HepG2 (cell line): ENCODE measurements at regions not wholly inside any gene's neighbourhood (a gene's known extent, or its start where the extent isn't known, plus 50 kb on each side); places are given as distances from the start of the nearest gene placed in this dataset.

Experiments
- ATAC-seq: fragments of 200-7000 bp; cut with Tn5 transposase; 3 replicates; pipeline ENCODE4 v1.9.1; 2020; ENCODE audit warnings: mild to moderate bottlenecking, moderate library complexity
- BruUV-seq: library from RNA; stranded (reverse); fragments of 400-500 nt; replicated peaks from 2 replicates; lab custom pipeline; 2021; lab: Mats Ljungman, UMichigan
- CTCF ChIA-PET: fragments of 300-600 bp; formaldehyde crosslinking; extraction: SDS; loops from one replicate; lab custom pipeline; 2021; ENCODE audit warnings: low total read pairs, inconsistent platforms, low intra/inter-chr PET ratio; lab: Yijun Ruan, JAX
- POLR2A ChIA-PET: fragments of 350-600 bp; sonication (Branson Sonifier 250); formaldehyde crosslinking; loops from one replicate; lab custom pipeline; 2020; ENCODE audit warnings: antibody characterized with exemption, inconsistent platforms; lab: Yijun Ruan, JAX
- DNase-seq: peaks from one replicate; pipeline ENCODE4 v3.0.0-alpha.2; 2015; ENCODE audit warnings: low spot score
- FAIRE-seq: peaks from 3 replicates; lab custom pipeline; 2011; peaks lifted over from hg19 to GRCh38; lab: Jason Lieb, UNC
- H2AFZ ChIP-seq: one replicate; pipeline ENCODE4 v1.6.1; 2011; ENCODE audit warnings: low read length, inconsistent platforms
- H3K27ac ChIP-seq: fragments of 300-600 bp; 3 replicates; pipeline ENCODE4 v1.8.0; 2011; ENCODE audit warnings: mixed run types, mild to moderate bottlenecking, mixed read lengths, low read length, inconsistent platforms; ENCODE audit not compliant: insufficient read depth; ENCODE audit errors: extremely low read length
- H3K27me3 ChIP-seq, 2 experiments: fragments of 200-600 bp in 1 of 2; 2 replicates in 1 of 2; 3 replicates in 1 of 2; pipeline versions ENCODE4 v1.6.0 to v1.8.0; 2011; ENCODE audit warnings: low read length in 2 of 2, mild to moderate bottlenecking in 2 of 2, moderate library complexity in 2 of 2, inconsistent platforms in 1 of 2; ENCODE audit not compliant: insufficient read depth in 2 of 2, control insufficient read depth in 1 of 2
- H3K36me3 ChIP-seq, 2 experiments: fragments of 200-600 bp in 1 of 2; replicated peaks in 1 of 2; 2 replicates in 1 of 2; 3 replicates in 1 of 2; pipeline versions ENCODE4 v1.5.1 to v1.8.0; 2011; ENCODE audit warnings: low read length in 2 of 2, inconsistent platforms in 1 of 2; ENCODE audit not compliant: insufficient read depth in 2 of 2, control insufficient read depth in 1 of 2
- H3K4me1 ChIP-seq: 2 replicates; pipeline ENCODE4 v1.5.1; 2012; ENCODE audit warnings: low read length, inconsistent platforms; ENCODE audit not compliant: insufficient read depth
- H3K4me2 ChIP-seq: 2 replicates; pipeline ENCODE4 v1.6.0; 2011; ENCODE audit warnings: low read depth, low read length, inconsistent platforms
- H3K4me3 ChIP-seq, 3 experiments: fragments of 200-600 bp in 1 of 3; sonication (generic), shearing (Covaris generic) in 1 of 3; replicated peaks in 1 of 3; 2 replicates each; pipeline ENCODE4 v1.5.1; 2011 to 2016; ENCODE audit warnings: low read length in 3 of 3, inconsistent platforms in 2 of 3, low read depth in 2 of 3, mild to moderate bottlenecking in 2 of 3, control low read depth in 1 of 3, mixed read lengths in 1 of 3; ENCODE audit not compliant: insufficient read depth in 1 of 3
- H3K79me2 ChIP-seq: one replicate; pipeline ENCODE4 v1.6.1; 2011; ENCODE audit warnings: low read length, inconsistent platforms; ENCODE audit not compliant: insufficient read depth
- H3K9ac ChIP-seq: 2 replicates; pipeline ENCODE4 v1.6.0; 2011; ENCODE audit warnings: mild to moderate bottlenecking, low read depth, low read length, inconsistent platforms; ENCODE audit not compliant: insufficient read depth
- H3K9me3 ChIP-seq: 2 replicates; pipeline ENCODE4 v1.5.1; 2012; ENCODE audit warnings: mild to moderate bottlenecking, low read length
- H4K20me1 ChIP-seq: 2 replicates; pipeline ENCODE4 v1.6.0; 2011; ENCODE audit warnings: inconsistent platforms, mild to moderate bottlenecking, low read length, moderate library complexity; ENCODE audit not compliant: insufficient read depth
- ATM ChIP-seq: fragments of 450-650 bp; IDR thresholded peaks from 2 replicates; pipeline ENCODE4 v1.7.1; 2017; ENCODE audit warnings: mild to moderate bottlenecking, borderline replicate concordance
- CBFB ChIP-seq: sonication (generic); formaldehyde crosslinking; IDR thresholded peaks from 2 replicates; pipeline ENCODE4 v1.4.0; 2020; ENCODE audit warnings: missing genetic modification reagents
- CBX2 ChIP-seq, 2 experiments: fragments of 200-600 bp in 1 of 2; sonication (generic); formaldehyde crosslinking in 1 of 2; IDR thresholded peaks; 2 replicates each; pipeline versions ENCODE4 v1.7.0 to v1.8.1; 2018 to 2022; ENCODE audit warnings: low read depth in 2 of 2, low read length in 1 of 2, mild to moderate bottlenecking in 1 of 2, missing genetic modification reagents in 1 of 2
- HNF4A ChIP-seq: sonication (generic); formaldehyde crosslinking; IDR thresholded peaks from 2 replicates; pipeline ENCODE4 v1.4.0; 2020; ENCODE audit warnings: missing genetic modification reagents
- HOXA3 ChIP-seq: sonication (generic); formaldehyde crosslinking; IDR thresholded peaks from 2 replicates; pipeline ENCODE4 v1.5.0; 2020; ENCODE audit warnings: missing genetic modification reagents
- LCORL ChIP-seq, 2 experiments: fragments of 450-650 bp in 1 of 2; sonication (generic) in 1 of 2; formaldehyde crosslinking in 1 of 2; IDR thresholded peaks; 2 replicates each; pipeline versions ENCODE4 v1.5.0 to v1.6.1; 2017 to 2020; ENCODE audit warnings: antibody characterized with exemption in 1 of 2, missing genetic modification reagents in 1 of 2
- THAP11 ChIP-seq: IDR thresholded peaks from 2 replicates; pipeline ENCODE4 v1.6.1; 2016; ENCODE audit warnings: missing biosample characterization, missing genetic modification reagents
- ZFP62 ChIP-seq: sonication (generic); formaldehyde crosslinking; IDR thresholded peaks from 2 replicates; pipeline ENCODE4 v1.4.0; 2020; ENCODE audit warnings: missing genetic modification reagents
- ZFX ChIP-seq: sonication (generic); formaldehyde crosslinking; IDR thresholded peaks from 2 replicates; pipeline ENCODE4 v1.4.0; 2020; ENCODE audit warnings: mild to moderate bottlenecking, low read depth, missing genetic modification reagents, moderate library complexity
- ZKSCAN1 ChIP-seq: fragments of 150-350 bp; IDR thresholded peaks from 2 replicates; pipeline ENCODE4 v1.6.1; 2014; ENCODE audit warnings: low read length
- ZNF160 ChIP-seq: sonication (generic); formaldehyde crosslinking; IDR thresholded peaks from 2 replicates; pipeline ENCODE4 v1.8.0; 2022; ENCODE audit warnings: mild to moderate bottlenecking, inconsistent platforms, missing genetic modification reagents
- ZNF225 ChIP-seq: sonication (generic); formaldehyde crosslinking; IDR thresholded peaks from 2 replicates; pipeline ENCODE4 v1.4.0; 2020; ENCODE audit warnings: mild to moderate bottlenecking, missing genetic modification reagents
- ZNF460 ChIP-seq: sonication (generic); formaldehyde crosslinking; IDR thresholded peaks from 2 replicates; pipeline ENCODE4 v1.5.1; 2020; ENCODE audit warnings: missing genetic modification reagents, mild to moderate bottlenecking, borderline replicate concordance
- ZNF614 ChIP-seq: IDR thresholded peaks from 2 replicates; pipeline ENCODE4 v1.6.1; 2018; ENCODE audit warnings: missing biosample characterization, missing genetic modification reagents, inconsistent platforms, borderline replicate concordance
- WGBS: methylation state at CpG from one replicate; pipeline ENCODE4 v1.1.6; 2017; ENCODE audit warnings: low lambda C conversion rate; 5-methylcytosine and 5-hydroxymethylcytosine counted together
- in situ Hi-C: cut with HindIII; loops from 2 replicates; pipeline ENCODE4 v1.10.0; 2017; ENCODE audit warnings: low pct_unique_long_range_greater_than_20kb; ENCODE audit not compliant: extremely low pct_ligation_motif_present
- intact Hi-C: fragments of 100-400 bp; cut with micrococcal nuclease; formaldehyde crosslinking; loops from one replicate; pipeline ENCODE4 v1.10.0; 2022; ENCODE audit not compliant: unreplicated experiment
- TF ChIP-seq, protein P1 (sequence below): sonication (generic); formaldehyde crosslinking; IDR thresholded peaks from 2 replicates; pipeline ENCODE4 v1.9.0; 2021; ENCODE audit warnings: missing genetic modification reagents, borderline replicate concordance
- TF ChIP-seq, protein P2 (sequence below): sonication (generic); formaldehyde crosslinking; IDR thresholded peaks from 2 replicates; pipeline ENCODE4 v1.5.1; 2020; ENCODE audit warnings: mild to moderate bottlenecking, moderate library complexity, missing genetic modification reagents
- TF ChIP-seq, protein P3 (sequence below): sonication (generic); formaldehyde crosslinking; IDR thresholded peaks from 2 replicates; pipeline ENCODE4 v1.4.0; 2020; ENCODE audit warnings: low read depth, mild to moderate bottlenecking, missing genetic modification reagents

DNA sequence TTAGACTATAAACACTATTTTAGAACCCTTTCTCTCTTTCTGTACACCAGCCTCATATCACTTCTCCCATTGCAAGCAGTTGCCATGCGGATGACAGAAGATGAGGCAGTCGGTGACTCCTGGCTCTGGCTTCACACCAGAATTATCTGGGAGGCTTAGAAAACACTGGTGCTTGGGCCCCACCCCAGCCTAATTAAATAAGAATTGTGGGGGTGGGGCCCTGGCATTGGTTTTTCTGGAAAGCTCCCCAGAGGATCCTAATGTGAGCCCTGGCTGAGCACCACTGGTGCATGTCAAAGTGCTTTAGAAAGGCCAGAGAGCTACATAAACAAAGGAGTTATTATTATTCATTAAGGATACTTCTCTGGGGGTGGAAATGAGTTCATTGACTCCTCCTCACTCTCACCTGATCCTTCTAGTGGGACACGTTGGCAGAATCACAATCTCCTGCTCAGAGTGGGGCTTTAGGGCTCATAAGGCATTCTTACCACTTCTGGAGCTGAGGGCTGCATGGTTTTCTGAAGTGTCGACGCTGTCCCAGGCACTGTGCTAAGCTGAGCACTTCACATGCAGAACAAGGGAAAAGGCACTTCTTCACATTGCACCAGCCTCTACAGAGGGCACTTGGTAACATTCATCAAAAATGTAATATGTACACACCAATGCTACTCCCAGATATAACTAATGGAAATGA is 188.5 kb upstream of the TLE3 start:
- H3K79me2 ChIP-seq = no peaks in the 10 kb centered on the region
- H3K9ac ChIP-seq = no peak overlapping the region
- H3K27me3 ChIP-seq = peaks cover 0 to 6% of the 10 kb centered on the region in 2 experiments; a peak in 1 of 5 replicates
- ChIA-PET CTCF (no interaction called here), POLR2A (no interaction called here)
- no peaks in the 10 kb centered on the region for H3K36me3 ChIP-seq
- BruUV-seq = no TSS peak
- ATAC-seq (no peak), DNase-seq (no peak), FAIRE-seq (no peak)
- no peak overlapping the region for H3K4me3 ChIP-seq
- no peaks in the 10 kb centered on the region for H4K20me1 ChIP-seq
- H3K4me1 ChIP-seq = peaks cover 8% of the 10 kb centered on the region; the same call in 1 of the 2 replicates
- in situ Hi-C loops = no loop called here
- intact Hi-C loops = no loop called here
- no peaks in the 10 kb centered on the region for H3K9me3 ChIP-seq
- H3K27ac ChIP-seq = no peak overlapping the region
- WGBS = 74% methylated on average over 5 of the region's 5 CpGs
- no peak overlapping the region for H2AFZ ChIP-seq
- TF ChIP-seq ZNF160 (CRISPR knock-in tag) (no peak), ZFP62 (no peak), LCORL (IDR thresholded peaks at IDR 0.05) (no peak), LCORL (CRISPR knock-in tag; IDR thresholded peaks at IDR 0.05) (no peak), ZKSCAN1 (no peak), ZFX (CRISPR knock-in tag) (no peak), CBX2 (IDR thresholded peaks at IDR 0.05; ENCODE audit: low read depth, low read length) (no peak), CBX2 (CRISPR knock-in tag; IDR thresholded peaks at IDR 0.05; ENCODE audit: low read depth) (no peak), ZNF460 (CRISPR knock-in tag) (no peak), CBFB (CRISPR knock-in tag) (no peak), THAP11 (no peak), HNF4A (CRISPR knock-in tag) (no peak), ATM (no peak), HOXA3 (CRISPR knock-in tag) (no peak), ZNF614 (CRISPR knock-in tag) (no peak), ZNF225 (CRISPR knock-in tag) (no peak)
- TF ChIP-seq, protein P1, sequence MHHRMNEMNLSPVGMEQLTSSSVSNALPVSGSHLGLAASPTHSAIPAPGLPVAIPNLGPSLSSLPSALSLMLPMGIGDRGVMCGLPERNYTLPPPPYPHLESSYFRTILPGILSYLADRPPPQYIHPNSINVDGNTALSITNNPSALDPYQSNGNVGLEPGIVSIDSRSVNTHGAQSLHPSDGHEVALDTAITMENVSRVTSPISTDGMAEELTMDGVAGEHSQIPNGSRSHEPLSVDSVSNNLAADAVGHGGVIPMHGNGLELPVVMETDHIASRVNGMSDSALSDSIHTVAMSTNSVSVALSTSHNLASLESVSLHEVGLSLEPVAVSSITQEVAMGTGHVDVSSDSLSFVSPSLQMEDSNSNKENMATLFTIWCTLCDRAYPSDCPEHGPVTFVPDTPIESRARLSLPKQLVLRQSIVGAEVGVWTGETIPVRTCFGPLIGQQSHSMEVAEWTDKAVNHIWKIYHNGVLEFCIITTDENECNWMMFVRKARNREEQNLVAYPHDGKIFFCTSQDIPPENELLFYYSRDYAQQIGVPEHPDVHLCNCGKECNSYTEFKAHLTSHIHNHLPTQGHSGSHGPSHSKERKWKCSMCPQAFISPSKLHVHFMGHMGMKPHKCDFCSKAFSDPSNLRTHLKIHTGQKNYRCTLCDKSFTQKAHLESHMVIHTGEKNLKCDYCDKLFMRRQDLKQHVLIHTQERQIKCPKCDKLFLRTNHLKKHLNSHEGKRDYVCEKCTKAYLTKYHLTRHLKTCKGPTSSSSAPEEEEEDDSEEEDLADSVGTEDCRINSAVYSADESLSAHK (CRISPR knock-in tag) = no peak
- TF ChIP-seq, protein P2, sequence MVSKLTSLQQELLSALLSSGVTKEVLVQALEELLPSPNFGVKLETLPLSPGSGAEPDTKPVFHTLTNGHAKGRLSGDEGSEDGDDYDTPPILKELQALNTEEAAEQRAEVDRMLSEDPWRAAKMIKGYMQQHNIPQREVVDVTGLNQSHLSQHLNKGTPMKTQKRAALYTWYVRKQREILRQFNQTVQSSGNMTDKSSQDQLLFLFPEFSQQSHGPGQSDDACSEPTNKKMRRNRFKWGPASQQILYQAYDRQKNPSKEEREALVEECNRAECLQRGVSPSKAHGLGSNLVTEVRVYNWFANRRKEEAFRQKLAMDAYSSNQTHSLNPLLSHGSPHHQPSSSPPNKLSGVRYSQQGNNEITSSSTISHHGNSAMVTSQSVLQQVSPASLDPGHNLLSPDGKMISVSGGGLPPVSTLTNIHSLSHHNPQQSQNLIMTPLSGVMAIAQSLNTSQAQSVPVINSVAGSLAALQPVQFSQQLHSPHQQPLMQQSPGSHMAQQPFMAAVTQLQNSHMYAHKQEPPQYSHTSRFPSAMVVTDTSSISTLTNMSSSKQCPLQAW (CRISPR knock-in tag) = no peak
- TF ChIP-seq, protein P3, sequence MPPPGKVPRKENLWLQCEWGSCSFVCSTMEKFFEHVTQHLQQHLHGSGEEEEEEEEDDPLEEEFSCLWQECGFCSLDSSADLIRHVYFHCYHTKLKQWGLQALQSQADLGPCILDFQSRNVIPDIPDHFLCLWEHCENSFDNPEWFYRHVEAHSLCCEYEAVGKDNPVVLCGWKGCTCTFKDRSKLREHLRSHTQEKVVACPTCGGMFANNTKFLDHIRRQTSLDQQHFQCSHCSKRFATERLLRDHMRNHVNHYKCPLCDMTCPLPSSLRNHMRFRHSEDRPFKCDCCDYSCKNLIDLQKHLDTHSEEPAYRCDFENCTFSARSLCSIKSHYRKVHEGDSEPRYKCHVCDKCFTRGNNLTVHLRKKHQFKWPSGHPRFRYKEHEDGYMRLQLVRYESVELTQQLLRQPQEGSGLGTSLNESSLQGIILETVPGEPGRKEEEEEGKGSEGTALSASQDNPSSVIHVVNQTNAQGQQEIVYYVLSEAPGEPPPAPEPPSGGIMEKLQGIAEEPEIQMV (CRISPR knock-in tag) = no peak
- TF ChIP-seq, all 625 proteins: peak for 0
- H3K4me2 ChIP-seq = no peak overlapping the region
